OCI-LY7 (cell line): ENCODE measurements at regions not wholly inside any gene's neighbourhood (a gene's known extent, or its start where the extent isn't known, plus 50 kb on each side); places are given as distances from the start of the nearest gene placed in this dataset.

Experiments
- CTCF ChIP-seq: fragments of 200-600 bp; sonication (generic); conservative IDR thresholded peaks from 2 replicates; pipeline ENCODE4 v1.5.1; 2014; ENCODE audit warnings: mild to moderate bottlenecking, antibody characterized with exemption, low read length, moderate library complexity, mixed read lengths
- EZH2phosphoT487 ChIP-seq: fragments of 200-600 bp; sonication (generic); IDR thresholded peaks from 2 replicates; pipeline ENCODE4 v1.6.1; 2018; ENCODE audit warnings: low read depth, borderline replicate concordance, mild to moderate bottlenecking, mixed run types, antibody characterized with exemption, low read length, moderate library complexity, mixed read lengths

GRCh38 chr5:60259730-60260129 is 366.2 kb upstream of the PDE4D start:
- no peak for TF ChIP-seq CTCF
- TF ChIP-seq EZH2phosphoT487: no peak
